SU-DHL-6 (cell line): ENCODE measurements at regions not wholly inside any gene's neighbourhood (a gene's known extent, or its start where the extent isn't known, plus 50 kb on each side); places are given as distances from the start of the nearest gene placed in this dataset.

ENCODE experiments used
- H2AFZ ChIP-seq: fragments of 200-600 bp; sonication (generic); 2 replicates; pipeline ENCODE4 v1.6.1; 2014; ENCODE audit warnings: low read depth, mild to moderate bottlenecking, moderate library complexity, mixed read lengths, antibody characterized with exemption, low read length; ENCODE audit not compliant: severe bottlenecking
- H3F3A ChIP-seq: fragments of 200-600 bp; shearing (Covaris generic); 2 replicates; pipeline ENCODE4 v1.6.0; 2016; ENCODE audit warnings: antibody characterized with exemption, mild to moderate bottlenecking; ENCODE audit not compliant: insufficient read depth
- H3K27ac ChIP-seq: fragments of 200-600 bp; sonication (generic); 2 replicates; pipeline ENCODE4 v1.5.1; 2016; ENCODE audit warnings: low read depth, mild to moderate bottlenecking, low read length, moderate library complexity, mixed read lengths
- H3K27me3 ChIP-seq: fragments of 200-600 bp; sonication (generic), shearing (Covaris generic); 2 replicates; pipeline ENCODE4 v1.6.0; 2014; ENCODE audit warnings: mild to moderate bottlenecking, low read length
- H3K36me3 ChIP-seq: fragments of 200-600 bp; sonication (generic); 2 replicates; pipeline ENCODE4 v1.6.1; 2014; ENCODE audit warnings: mild to moderate bottlenecking, low read length, mixed read lengths
- H3K4me2 ChIP-seq: fragments of 300-600, 200-600 bp; shearing (Covaris generic), sonication (generic); 2 replicates; pipeline ENCODE4 v1.6.0; 2014; ENCODE audit warnings: low read length, low read depth, mild to moderate bottlenecking; ENCODE audit not compliant: poor library complexity, severe bottlenecking
- H3K4me3 ChIP-seq: fragments of 200-600 bp; sonication (generic); 2 replicates; pipeline ENCODE4 v1.5.1; 2014; ENCODE audit warnings: antibody characterized with exemption, low read length, mild to moderate bottlenecking, mixed read lengths; ENCODE audit not compliant: insufficient read depth, poor library complexity, severe bottlenecking
- H3K79me2 ChIP-seq: fragments of 200-600 bp; sonication (generic); 2 replicates; pipeline ENCODE4 v1.6.1; 2014; ENCODE audit warnings: mild to moderate bottlenecking, low read length, moderate library complexity; ENCODE audit not compliant: insufficient read depth
- H3K9ac ChIP-seq: fragments of 200-600 bp; sonication (generic); 2 replicates; pipeline ENCODE4 v1.7.0; 2014; ENCODE audit warnings: mild to moderate bottlenecking, low read length
- H3K9me2 ChIP-seq: fragments of 200-600 bp; sonication (generic); replicated peaks from 2 replicates; pipeline ENCODE4 v1.6.1; 2014; ENCODE audit warnings: low read length; ENCODE audit not compliant: insufficient read depth
- H3K9me3 ChIP-seq: fragments of 200-600 bp; sonication (generic); 2 replicates; pipeline ENCODE4 v1.6.1; 2014; ENCODE audit warnings: low read length, mixed read lengths; ENCODE audit not compliant: insufficient read depth
- H4K20me1 ChIP-seq: fragments of 200-600 bp; sonication (generic); 2 replicates; pipeline ENCODE4 v1.6.1; 2014; ENCODE audit warnings: low read depth, mild to moderate bottlenecking, antibody characterized with exemption, low read length, moderate library complexity, mixed read lengths
- EZH2phosphoT487 ChIP-seq: fragments of 200-600 bp; sonication (generic), shearing (Covaris generic); conservative IDR thresholded peaks from 2 replicates; pipeline ENCODE4 v1.6.1; 2018; ENCODE audit warnings: mild to moderate bottlenecking, antibody characterized with exemption, low read length, moderate library complexity, mixed read lengths
- TF ChIP-seq, protein P1 (sequence below): fragments of 200-600 bp; sonication (generic); IDR thresholded peaks from one replicate; pipeline ENCODE4 v1.5.1; 2017; ENCODE audit warnings: antibody characterized with exemption, mild to moderate bottlenecking, low read length, moderate library complexity; ENCODE audit not compliant: insufficient read depth, poor library complexity, severe bottlenecking

GRCh38 chr11:19474211-19474610, 233.5 kb upstream of the E2F8 start:
- Histone ChIP-seq H3K36me3 (no peaks in the 10 kb centered on the region), H3K27me3 (no peaks in the 10 kb centered on the region), H3F3A (no peaks in the 10 kb centered on the region), H3K27ac (no peak overlapping the region), H2AFZ (no peak overlapping the region), H3K9ac (no peak overlapping the region), H3K4me3 (no peak overlapping the region), H3K4me2 (no peak overlapping the region), H3K79me2 (no peaks in the 10 kb centered on the region), H4K20me1 (no peaks in the 10 kb centered on the region), H3K9me3 (no peaks in the 10 kb centered on the region), H3K9me2 (no peaks in the 10 kb centered on the region)
- no peak for TF ChIP-seq EZH2phosphoT487

GRCh38 chr11:19472679-19473078, 231.9 kb upstream of the E2F8 start:
- Histone ChIP-seq H3K4me2 (no peak overlapping the region), H3K9me3 (no peaks in the 10 kb centered on the region), H3K4me3 (no peak overlapping the region), H4K20me1 (no peaks in the 10 kb centered on the region), H3F3A (no peaks in the 10 kb centered on the region), H3K9ac (no peak overlapping the region), H3K27ac (no peak overlapping the region), H3K9me2 (no peaks in the 10 kb centered on the region), H3K27me3 (no peaks in the 10 kb centered on the region), H3K36me3 (no peaks in the 10 kb centered on the region), H2AFZ (no peak overlapping the region), H3K79me2 (no peaks in the 10 kb centered on the region)
- no peak for TF ChIP-seq EZH2phosphoT487
- TF ChIP-seq, protein P1, sequence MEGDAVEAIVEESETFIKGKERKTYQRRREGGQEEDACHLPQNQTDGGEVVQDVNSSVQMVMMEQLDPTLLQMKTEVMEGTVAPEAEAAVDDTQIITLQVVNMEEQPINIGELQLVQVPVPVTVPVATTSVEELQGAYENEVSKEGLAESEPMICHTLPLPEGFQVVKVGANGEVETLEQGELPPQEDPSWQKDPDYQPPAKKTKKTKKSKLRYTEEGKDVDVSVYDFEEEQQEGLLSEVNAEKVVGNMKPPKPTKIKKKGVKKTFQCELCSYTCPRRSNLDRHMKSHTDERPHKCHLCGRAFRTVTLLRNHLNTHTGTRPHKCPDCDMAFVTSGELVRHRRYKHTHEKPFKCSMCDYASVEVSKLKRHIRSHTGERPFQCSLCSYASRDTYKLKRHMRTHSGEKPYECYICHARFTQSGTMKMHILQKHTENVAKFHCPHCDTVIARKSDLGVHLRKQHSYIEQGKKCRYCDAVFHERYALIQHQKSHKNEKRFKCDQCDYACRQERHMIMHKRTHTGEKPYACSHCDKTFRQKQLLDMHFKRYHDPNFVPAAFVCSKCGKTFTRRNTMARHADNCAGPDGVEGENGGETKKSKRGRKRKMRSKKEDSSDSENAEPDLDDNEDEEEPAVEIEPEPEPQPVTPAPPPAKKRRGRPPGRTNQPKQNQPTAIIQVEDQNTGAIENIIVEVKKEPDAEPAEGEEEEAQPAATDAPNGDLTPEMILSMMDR, result no peak

- no peaks in the 10 kb centered on the region for H3K9me2 ChIP-seq
- no peak overlapping the region for H2AFZ ChIP-seq
- no peak overlapping the region for H3K9ac ChIP-seq
- H3K27me3 ChIP-seq, result no peaks in the 10 kb centered on the region
- H3K9me3 ChIP-seq, result no peaks in the 10 kb centered on the region
- no peaks in the 10 kb centered on the region for H3K79me2 ChIP-seq
- H3F3A ChIP-seq, result no peaks in the 10 kb centered on the region
- no peak overlapping the region for H3K4me3 ChIP-seq
- no peak overlapping the region for H3K27ac ChIP-seq
- TF ChIP-seq, protein P1, result no peak
- H4K20me1 ChIP-seq, result no peaks in the 10 kb centered on the region
- no peaks in the 10 kb centered on the region for H3K36me3 ChIP-seq
- H3K4me2 ChIP-seq, result no peak overlapping the region
Measured at GRCh38 chr11:19467904-19468303, 227.2 kb upstream of the E2F8 start.

DNA sequence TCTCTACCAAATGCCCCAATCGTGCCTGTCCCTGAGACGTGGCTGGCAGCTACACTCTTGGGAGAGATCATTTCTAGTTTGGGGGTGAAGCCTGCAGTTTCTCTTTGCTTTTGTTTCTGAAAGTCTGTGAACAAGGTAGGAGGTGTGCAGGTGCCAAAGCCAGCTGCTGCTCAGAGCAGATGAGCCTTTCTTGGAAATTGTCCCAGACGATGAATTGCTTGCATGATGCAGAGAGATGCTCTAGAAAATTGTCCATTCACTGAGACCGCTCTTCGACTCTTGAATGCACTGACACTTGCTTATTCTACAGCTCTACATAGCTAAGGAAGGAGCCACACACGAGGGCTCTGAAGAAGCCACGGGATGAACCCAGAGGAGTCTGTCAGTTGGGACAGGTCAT, 225.6 kb upstream of the E2F8 start:
- H2AFZ ChIP-seq, result no peak overlapping the region
- no peaks in the 10 kb centered on the region for H3K36me3 ChIP-seq
- no peak overlapping the region for H3K9ac ChIP-seq
- no peaks in the 10 kb centered on the region for H3K9me2 ChIP-seq
- H3K27ac ChIP-seq, result no peak overlapping the region
- H3K4me3 ChIP-seq, result no peak overlapping the region
- no peaks in the 10 kb centered on the region for H3K27me3 ChIP-seq
- no peaks in the 10 kb centered on the region for H4K20me1 ChIP-seq
- H3K4me2 ChIP-seq, result no peak overlapping the region
- H3F3A ChIP-seq, result no peaks in the 10 kb centered on the region
- no peaks in the 10 kb centered on the region for H3K79me2 ChIP-seq
- H3K9me3 ChIP-seq, result no peaks in the 10 kb centered on the region
- TF ChIP-seq, protein P1, result no peak
